ENCODE measurements at regions not wholly inside any gene's neighbourhood (a gene's known extent, or its start where the extent isn't known, plus 50 kb on each side); places are given as distances from the start of the nearest gene placed in this dataset.

- no peak for DNase-seq (ENCODE audit: low spot score)
- no peak overlapping the region for H3K4me3 ChIP-seq
- H3K79me2 ChIP-seq: no peaks in the 10 kb centered on the region
- TF ChIP-seq, protein P1, sequence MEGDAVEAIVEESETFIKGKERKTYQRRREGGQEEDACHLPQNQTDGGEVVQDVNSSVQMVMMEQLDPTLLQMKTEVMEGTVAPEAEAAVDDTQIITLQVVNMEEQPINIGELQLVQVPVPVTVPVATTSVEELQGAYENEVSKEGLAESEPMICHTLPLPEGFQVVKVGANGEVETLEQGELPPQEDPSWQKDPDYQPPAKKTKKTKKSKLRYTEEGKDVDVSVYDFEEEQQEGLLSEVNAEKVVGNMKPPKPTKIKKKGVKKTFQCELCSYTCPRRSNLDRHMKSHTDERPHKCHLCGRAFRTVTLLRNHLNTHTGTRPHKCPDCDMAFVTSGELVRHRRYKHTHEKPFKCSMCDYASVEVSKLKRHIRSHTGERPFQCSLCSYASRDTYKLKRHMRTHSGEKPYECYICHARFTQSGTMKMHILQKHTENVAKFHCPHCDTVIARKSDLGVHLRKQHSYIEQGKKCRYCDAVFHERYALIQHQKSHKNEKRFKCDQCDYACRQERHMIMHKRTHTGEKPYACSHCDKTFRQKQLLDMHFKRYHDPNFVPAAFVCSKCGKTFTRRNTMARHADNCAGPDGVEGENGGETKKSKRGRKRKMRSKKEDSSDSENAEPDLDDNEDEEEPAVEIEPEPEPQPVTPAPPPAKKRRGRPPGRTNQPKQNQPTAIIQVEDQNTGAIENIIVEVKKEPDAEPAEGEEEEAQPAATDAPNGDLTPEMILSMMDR (IDR thresholded peaks at IDR 0.05; ENCODE audit: poor library complexity): no peak
- TF ChIP-seq EZH2phosphoT487 (IDR thresholded peaks at IDR 0.05; ENCODE audit: low read depth, severe bottlenecking, unreplicated experiment): no peak
- TF ChIP-seq EZH2 (IDR thresholded peaks at IDR 0.05; ENCODE audit: borderline replicate concordance): no peak
- peaks cover 23% of the 10 kb centered on the region for H3K4me1 ChIP-seq (ENCODE audit: insufficient read depth)
- H3K9me3 ChIP-seq (ENCODE audit: low read depth): no peaks in the 10 kb centered on the region
- 73% methylated on average over 5 of the region's 5 CpGs for WGBS (ENCODE audit: low lambda C conversion rate, missing lambda C conversion rate)
- peak overlapping the region; percentile 90 for H3K27ac ChIP-seq
- peak overlapping the region; percentile 12 for H3K4me2 ChIP-seq
- H3K36me3 ChIP-seq (replicated peaks; ENCODE audit: insufficient read depth, low read depth): no peaks in the 10 kb centered on the region
- H3K9me2 ChIP-seq (replicated peaks; ENCODE audit: insufficient read depth): no peaks in the 10 kb centered on the region
- H3K27me3 ChIP-seq: no peaks in the 10 kb centered on the region
- H2AFZ ChIP-seq: no peak overlapping the region
- no peaks in the 10 kb centered on the region for H4K20me1 ChIP-seq (ENCODE audit: insufficient read depth, poor library complexity, severe bottlenecking)
Measured at GRCh38 chr12:93151079-93151762, 222.1 kb upstream of the EEA1 start.

DNA sequence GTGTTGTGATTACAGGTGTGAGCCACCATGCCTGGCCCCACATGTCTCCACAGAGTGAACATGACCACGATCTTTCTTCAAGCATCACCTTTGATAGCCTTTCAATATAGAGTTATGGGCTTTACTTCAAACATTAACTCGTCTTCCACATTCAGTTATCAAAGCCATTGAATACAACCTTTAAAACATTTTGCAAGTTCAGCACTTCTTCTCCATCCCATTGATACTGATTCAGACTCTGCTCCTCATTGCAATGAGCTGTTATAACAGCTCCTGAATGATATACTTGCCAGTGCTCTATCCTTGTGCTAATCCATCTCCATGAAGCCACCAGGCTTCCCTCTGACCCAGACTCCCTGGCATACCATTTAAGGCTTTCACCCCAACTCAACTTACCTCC lies 223.5 kb upstream of the EEA1 start:
- Histone ChIP-seq H3K36me3 (replicated peaks; ENCODE audit: insufficient read depth, low read depth) (no peaks in the 10 kb centered on the region), H3K79me2 (no peaks in the 10 kb centered on the region), H4K20me1 (ENCODE audit: insufficient read depth, poor library complexity, severe bottlenecking) (no peaks in the 10 kb centered on the region), H3K4me1 (ENCODE audit: insufficient read depth) (peaks cover 26% of the 10 kb centered on the region), H3K4me3 (no peak overlapping the region), H3K27ac (no peak overlapping the region), H3K4me2 (no peak overlapping the region), H3K27me3 (no peaks in the 10 kb centered on the region), H3K9me3 (ENCODE audit: low read depth) (no peaks in the 10 kb centered on the region), H2AFZ (no peak overlapping the region), H3K9me2 (replicated peaks; ENCODE audit: insufficient read depth) (no peaks in the 10 kb centered on the region)
- DNase-seq (ENCODE audit: low spot score): no peak
- 85% methylated on average over 2 of the region's 2 CpGs for WGBS (ENCODE audit: low lambda C conversion rate, missing lambda C conversion rate)
- TF ChIP-seq, protein P1 (IDR thresholded peaks at IDR 0.05; ENCODE audit: poor library complexity): no peak
- TF ChIP-seq EZH2 (IDR thresholded peaks at IDR 0.05; ENCODE audit: borderline replicate concordance): no peak
- no peak for TF ChIP-seq EZH2phosphoT487 (IDR thresholded peaks at IDR 0.05; ENCODE audit: low read depth, severe bottlenecking, unreplicated experiment)

DNA sequence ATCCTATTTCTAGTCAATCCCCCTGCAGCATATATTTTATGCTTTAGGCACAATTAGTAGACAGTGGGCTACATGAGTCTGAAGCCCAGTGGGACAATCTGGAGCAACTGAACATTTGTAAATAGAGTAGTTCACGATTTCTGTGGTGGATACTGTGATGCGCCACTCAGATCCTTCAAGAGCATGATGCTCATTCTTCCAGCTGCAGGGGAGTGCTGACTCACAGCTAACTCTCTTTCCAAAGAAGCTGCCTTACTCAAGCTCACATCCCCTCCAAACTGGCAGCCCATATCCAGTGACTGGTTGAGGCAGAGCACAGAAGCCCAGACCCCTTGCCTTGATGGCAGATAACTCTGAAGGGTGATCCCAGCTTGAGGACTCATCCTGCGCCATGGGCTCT lies 224.2 kb upstream of the EEA1 start:
- no peak overlapping the region for H3K4me3 ChIP-seq
- WGBS (ENCODE audit: low lambda C conversion rate, missing lambda C conversion rate): 93% methylated on average over 3 of the region's 3 CpGs
- H3K4me1 ChIP-seq (ENCODE audit: insufficient read depth): peaks cover 20% of the 10 kb centered on the region
- H3K9me3 ChIP-seq (ENCODE audit: low read depth): no peaks in the 10 kb centered on the region
- no peaks in the 10 kb centered on the region for H4K20me1 ChIP-seq (ENCODE audit: insufficient read depth, poor library complexity, severe bottlenecking)
- H3K27ac ChIP-seq: peak overlapping the region; percentile 79
- no peaks in the 10 kb centered on the region for H3K9me2 ChIP-seq (replicated peaks; ENCODE audit: insufficient read depth)
- H3K36me3 ChIP-seq (replicated peaks; ENCODE audit: insufficient read depth, low read depth): no peaks in the 10 kb centered on the region
- no peak for TF ChIP-seq EZH2phosphoT487 (IDR thresholded peaks at IDR 0.05; ENCODE audit: low read depth, severe bottlenecking, unreplicated experiment)
- no peak for TF ChIP-seq EZH2 (IDR thresholded peaks at IDR 0.05; ENCODE audit: borderline replicate concordance)
- TF ChIP-seq, protein P1 (IDR thresholded peaks at IDR 0.05; ENCODE audit: poor library complexity): no peak
- DNase-seq (ENCODE audit: low spot score): no peak
- no peak overlapping the region for H3K4me2 ChIP-seq
- no peaks in the 10 kb centered on the region for H3K79me2 ChIP-seq
- H3K27me3 ChIP-seq: no peaks in the 10 kb centered on the region
- no peak overlapping the region for H2AFZ ChIP-seq
